Naive thymus-derived CD4-positive, alpha-beta T cell (primary cell): ENCODE measurements at regions not wholly inside any gene's neighbourhood (a gene's known extent, or its start where the extent isn't known, plus 50 kb on each side); places are given as distances from the start of the nearest gene placed in this dataset.

Experiments
- ATAC-seq: fragments of 150-1000 bp; cut with Tn5 transposase; 2 replicates; pipeline ENCODE4 v1.10.0; 2021; ENCODE audit warnings: mild to moderate bottlenecking, moderate library complexity
- CTCF ChIA-PET: fragments of 350-600 bp; sonication (Branson Sonifier 250); formaldehyde crosslinking; loops from one replicate; lab custom pipeline; 2021; ENCODE audit warnings: antibody characterized with exemption; lab: Charles Lee
- POLR2A ChIA-PET: fragments of 350-600 bp; sonication (Branson Sonifier 250); formaldehyde crosslinking; loops from one replicate; lab custom pipeline; 2021; ENCODE audit warnings: antibody characterized with exemption, inconsistent platforms; lab: Charles Lee
- DNase-seq, 9 donors: peaks; one replicate each; pipeline versions ENCODE4 v3.0.0 to v3.0.0-alpha.2; 2020 to 2022; ENCODE audit warnings: mixed read lengths in 1 of 9
- H3K27ac ChIP-seq: one replicate; pipeline ENCODE4 v1.7.0; 2013; ENCODE audit warnings: mild to moderate bottlenecking, low read depth, low read length, moderate library complexity
- H3K27me3 ChIP-seq, 2 donors: one replicate each; pipeline ENCODE4 v1.7.0; 2013; ENCODE audit warnings: low read length in 2 of 2, mild to moderate bottlenecking in 2 of 2, moderate library complexity in 2 of 2; ENCODE audit not compliant: control insufficient read depth in 2 of 2, insufficient read depth in 2 of 2
- H3K36me3 ChIP-seq, 3 experiments: 1 replicate in 2 of 3; 2 replicates in 1 of 3; pipeline ENCODE4 v1.7.0; 2013; ENCODE audit warnings: low read length in 3 of 3, mild to moderate bottlenecking in 3 of 3, moderate library complexity in 1 of 3; ENCODE audit not compliant: insufficient read depth in 3 of 3, control insufficient read depth in 2 of 3
- H3K4me1 ChIP-seq, 2 donors: one replicate each; pipeline ENCODE4 v1.7.0; 2013; ENCODE audit warnings: low read length in 2 of 2, mild to moderate bottlenecking in 2 of 2, moderate library complexity in 1 of 2; ENCODE audit not compliant: control insufficient read depth in 2 of 2, insufficient read depth in 2 of 2
- H3K4me3 ChIP-seq: 2 replicates; pipeline ENCODE4 v1.7.0; 2013; ENCODE audit warnings: mild to moderate bottlenecking, low read length
- H3K9me3 ChIP-seq, 3 experiments: 1 replicate in 2 of 3; 2 replicates in 1 of 3; pipeline ENCODE4 v1.7.0; 2013; ENCODE audit warnings: low read length in 3 of 3; ENCODE audit not compliant: control insufficient read depth in 2 of 3
- H3K27ac Mint-ChIP-seq, 9 donors: one replicate each; pipeline ENCODE4 v1.8.0; 2020 to 2022; ENCODE audit warnings: mixed read lengths in 9 of 9, mild to moderate bottlenecking in 8 of 9, moderate library complexity in 5 of 9, inconsistent platforms in 2 of 9
- H3K27me3 Mint-ChIP-seq, 5 donors: one replicate each; pipeline ENCODE4 v1.8.0; 2021 to 2022; ENCODE audit warnings: mixed read lengths in 5 of 5, mild to moderate bottlenecking in 1 of 5
- H3K36me3 Mint-ChIP-seq, 5 donors: one replicate each; pipeline ENCODE4 v1.8.0; 2020 to 2022; ENCODE audit warnings: mixed read lengths in 5 of 5, mild to moderate bottlenecking in 3 of 5, inconsistent platforms in 1 of 5
- H3K4me1 Mint-ChIP-seq, 7 donors: one replicate each; pipeline ENCODE4 v1.8.0; 2020 to 2022; ENCODE audit warnings: mixed read lengths in 7 of 7, mild to moderate bottlenecking in 3 of 7, inconsistent platforms in 1 of 7
- H3K4me3 Mint-ChIP-seq, 10 donors: one replicate each; pipeline ENCODE4 v1.8.0; 2020 to 2022; ENCODE audit warnings: mild to moderate bottlenecking in 10 of 10, mixed read lengths in 10 of 10, moderate library complexity in 6 of 10, inconsistent platforms in 2 of 10
- H3K9me3 Mint-ChIP-seq, 11 donors: one replicate each; pipeline ENCODE4 v1.8.0; 2020 to 2022; ENCODE audit warnings: mixed read lengths in 11 of 11, mild to moderate bottlenecking in 4 of 11, inconsistent platforms in 1 of 11, moderate library complexity in 1 of 11
- intact Hi-C, 2 donors: fragments of 100-400 bp; cut with micrococcal nuclease; formaldehyde crosslinking; loops; one replicate each; pipeline ENCODE4 v1.15.1; 2023

DNA sequence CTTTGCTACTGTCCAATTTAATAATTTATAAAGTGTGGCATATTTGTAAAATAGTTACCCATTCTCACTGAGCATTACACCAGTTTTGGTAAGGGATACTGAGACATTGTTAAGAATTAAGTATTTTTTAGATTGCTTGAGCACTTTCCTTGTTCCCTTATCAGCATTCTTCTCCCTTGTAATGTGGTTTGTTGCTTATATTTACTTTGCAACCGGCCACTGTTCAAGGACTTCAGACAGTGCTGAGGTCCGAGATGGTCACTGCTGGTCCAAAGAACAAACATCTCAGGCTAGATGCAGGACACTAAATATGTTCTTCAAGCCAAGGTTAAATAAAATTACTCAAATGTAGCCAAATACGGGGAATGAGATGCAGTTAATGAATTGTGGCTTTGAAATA, 161.4 kb downstream of the TM9SF2 start:
- peaks cover 9 to 39% (median 32%) of the 10 kb centered on the region in 7 donors for H3K4me1 Mint-ChIP-seq
- ATAC-seq: no peak
- H3K4me3 Mint-ChIP-seq: no peak overlapping the region
- H3K4me3 ChIP-seq: no peak overlapping the region
- H3K9me3 Mint-ChIP-seq: no peaks in the 10 kb centered on the region
- no peaks in the 10 kb centered on the region for H3K9me3 ChIP-seq
- H3K27ac ChIP-seq: no peak overlapping the region
- H3K36me3 Mint-ChIP-seq: peaks cover 0 to 5% (median 0%) of the 10 kb centered on the region in 5 donors
- ChIA-PET CTCF (no interaction called here), POLR2A (no interaction called here)
- no peaks in the 10 kb centered on the region for H3K36me3 ChIP-seq
- peaks cover 21 to 23% of the 10 kb centered on the region in 2 donors for H3K4me1 ChIP-seq
- intact Hi-C loops: loop anchor here in 1 of 2 donors (10.0 kb wide), 1 partner anchor 62 kb away; no protein-coding TSS in a partner anchor
- no peak for DNase-seq
- peak overlapping the region in 2 of 9 donors; percentile 65 to 70 for H3K27ac Mint-ChIP-seq
- no peaks in the 10 kb centered on the region for H3K27me3 ChIP-seq
- peaks cover 0 to 49% (median 0%) of the 10 kb centered on the region in 5 donors for H3K27me3 Mint-ChIP-seq

GRCh38 chr13:99661791-99662190, 160.5 kb downstream of the TM9SF2 start:
- intact Hi-C loops: loop anchor here in 1 of 2 donors (10.0 kb wide), 1 partner anchor 63 kb away; no protein-coding TSS in a partner anchor
- ChIA-PET POLR2A (interaction anchor here (0.6 kb wide), 1 partner anchor 56 kb away, joined by 3 read pairs; the partner anchor contains the start of gene CLYBL), CTCF (no interaction called here)
- Histone ChIP-seq H3K27me3 (no peaks in the 10 kb centered on the region), H3K4me1 (peaks cover 30 to 31% of the 10 kb centered on the region in 2 donors), H3K4me3 (no peak overlapping the region), H3K9me3 (no peaks in the 10 kb centered on the region), H3K27ac (no peak overlapping the region), H3K36me3 (no peaks in the 10 kb centered on the region)
- ATAC-seq: no peak
- peaks cover 0 to 45% (median 0%) of the 10 kb centered on the region in 5 donors for H3K27me3 Mint-ChIP-seq
- peak overlapping the region in 7 of 9 donors; percentile 12 to 95 (median 62) for H3K27ac Mint-ChIP-seq
- H3K36me3 Mint-ChIP-seq: peaks cover 0 to 5% (median 0%) of the 10 kb centered on the region in 5 donors
- H3K4me3 Mint-ChIP-seq: no peak overlapping the region
- no peaks in the 10 kb centered on the region for H3K9me3 Mint-ChIP-seq
- no peak for DNase-seq
- peaks cover 9 to 48% (median 41%) of the 10 kb centered on the region in 7 donors for H3K4me1 Mint-ChIP-seq

- Histone ChIP-seq H3K27me3 (no peaks in the 10 kb centered on the region), H3K9me3 (no peaks in the 10 kb centered on the region), H3K27ac (peak overlapping the region; percentile 82), H3K36me3 (no peaks in the 10 kb centered on the region), H3K4me1 (peaks cover 39 to 41% of the 10 kb centered on the region in 2 donors), H3K4me3 (no peak overlapping the region)
- peak overlapping the region in 8 of 9 donors; percentile 85 to 98 (median 92) for H3K27ac Mint-ChIP-seq
- peaks cover 0 to 5% (median 0%) of the 10 kb centered on the region in 5 donors for H3K36me3 Mint-ChIP-seq
- DNase-seq (no peak), ATAC-seq (no peak)
- intact Hi-C loops: loop anchor here (2.0 to 10.0 kb wide), 6 partner anchors 65 to 1967 kb away; partner anchors contain the start of genes PCCA (in 1 of the 2), ZIC2 (in 1 of the 2) and ZIC5 (in 1 of the 2)
- peaks cover 14 to 62% (median 55%) of the 10 kb centered on the region in 7 donors for H3K4me1 Mint-ChIP-seq
- peaks cover 0 to 41% (median 0%) of the 10 kb centered on the region in 5 donors for H3K27me3 Mint-ChIP-seq
- POLR2A ChIA-PET: no interaction called here
- peak overlapping the region in 6 of 10 donors; percentile 13 to 86 (median 51) for H3K4me3 Mint-ChIP-seq
- CTCF ChIA-PET: interaction anchor here (0.6 to 5.8 kb wide), 4 partner anchors 254 to 854 kb away, joined by 3 to 38 read pairs (median 3); no protein-coding TSS in a partner anchor
- no peaks in the 10 kb centered on the region for H3K9me3 Mint-ChIP-seq
Measured at GRCh38 chr13:99659866-99660554, 158.7 kb downstream of the TM9SF2 start.

DNA sequence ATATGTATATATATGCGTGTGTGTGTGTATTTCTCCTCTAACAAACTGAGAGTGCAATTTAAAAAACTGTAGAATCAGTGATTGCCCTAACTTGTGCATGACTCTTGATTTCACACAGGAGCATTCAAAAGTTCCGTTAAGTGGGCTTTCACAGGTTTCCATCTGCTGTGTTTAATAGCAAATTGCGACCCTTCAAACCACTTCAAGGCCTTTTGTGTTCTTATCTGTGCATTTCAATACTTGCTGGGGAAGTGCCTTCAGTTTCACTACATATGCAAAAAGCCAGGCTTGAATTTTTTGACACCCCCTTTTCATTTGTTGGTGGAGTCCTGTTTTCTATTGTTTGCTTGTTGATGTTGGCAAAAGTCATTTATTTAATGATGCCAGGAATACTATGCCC, 158.0 kb downstream of the TM9SF2 start:
- H3K27ac Mint-ChIP-seq: peak overlapping the region; percentile 9 to 98 (median 92)
- H3K9me3 Mint-ChIP-seq: no peaks in the 10 kb centered on the region
- peaks cover 0 to 5% (median 0%) of the 10 kb centered on the region in 5 donors for H3K36me3 Mint-ChIP-seq
- DNase-seq (no peak), ATAC-seq (no peak)
- peak overlapping the region; percentile 73 to 90 (median 81) for H3K4me3 Mint-ChIP-seq
- H3K4me1 ChIP-seq: peaks cover 39 to 41% of the 10 kb centered on the region in 2 donors
- H3K4me3 ChIP-seq: peak overlapping the region; percentile 55
- H3K27me3 ChIP-seq: no peaks in the 10 kb centered on the region
- POLR2A ChIA-PET: interaction anchor here (0.6 to 3.8 kb wide), 9 partner anchors 53 to 929 kb away, joined by 3 to 26 read pairs (median 4); partner anchors contain the start of genes CLYBL and GGACT
- intact Hi-C loops: loop anchor here (2.0 to 5.0 kb wide), 5 partner anchors 313 to 1968 kb away; partner anchors contain the start of genes PCCA (in 1 of the 2), ZIC2 (in 1 of the 2) and ZIC5 (in 1 of the 2)
- peak overlapping the region; percentile 82 for H3K27ac ChIP-seq
- H3K27me3 Mint-ChIP-seq: peaks cover 0 to 41% (median 0%) of the 10 kb centered on the region in 5 donors
- no peaks in the 10 kb centered on the region for H3K9me3 ChIP-seq
- CTCF ChIA-PET: interaction anchor here (0.7 to 6.2 kb wide), 4 partner anchors 255 to 575 kb away, joined by 3 to 68 read pairs (median 20); no protein-coding TSS in a partner anchor
- H3K36me3 ChIP-seq: no peaks in the 10 kb centered on the region
- H3K4me1 Mint-ChIP-seq: peaks cover 14 to 62% (median 55%) of the 10 kb centered on the region in 7 donors

DNA sequence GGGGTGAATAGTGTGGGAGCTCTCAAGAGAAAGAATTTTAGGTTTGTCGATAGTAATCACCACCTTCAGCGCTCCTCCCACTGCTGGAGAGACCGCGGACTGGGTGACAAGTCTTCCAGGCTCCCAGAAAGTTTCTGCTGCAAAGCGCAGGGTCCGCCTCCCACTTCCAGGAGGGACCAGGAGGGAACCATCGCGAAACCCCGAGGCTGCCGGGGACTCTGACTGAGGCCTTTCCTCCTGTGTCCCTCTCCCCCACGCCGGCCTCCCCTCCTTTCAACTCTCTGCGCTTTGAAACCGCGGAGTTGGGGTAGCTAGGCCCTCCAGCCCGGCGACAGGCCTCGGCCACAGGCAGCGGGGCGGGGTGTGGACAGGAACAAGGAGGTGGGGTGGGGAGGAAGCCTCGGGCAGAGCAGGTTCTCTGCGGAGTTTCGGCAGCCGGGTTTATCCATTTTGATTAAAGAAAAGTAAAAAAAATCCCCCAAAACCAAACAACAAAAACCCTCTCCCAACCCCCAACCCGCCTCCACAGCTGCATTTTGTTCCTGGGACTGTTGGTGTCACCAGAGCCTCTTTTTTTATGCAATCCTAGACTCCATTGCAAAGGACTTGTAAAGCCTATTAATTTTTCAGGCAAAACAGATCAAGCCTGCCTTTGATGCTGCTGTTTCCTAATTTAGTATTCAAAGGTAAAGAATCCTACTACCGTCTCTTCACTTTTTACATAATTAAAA, 157.2 kb downstream of the TM9SF2 start:
- DNase-seq: peak; percentile 34 to 77 (median 69)
- H3K36me3 Mint-ChIP-seq: peaks cover 0 to 2% (median 0%) of the 10 kb centered on the region in 5 donors
- peak overlapping the region; percentile 73 to 90 (median 81) for H3K4me3 Mint-ChIP-seq
- POLR2A ChIA-PET: interaction anchor here (0.6 to 3.8 kb wide), 17 partner anchors 10 to 1016 kb away, joined by 3 to 26 read pairs (median 5); partner anchors contain the start of genes CLYBL, GGACT and TMTC4
- H3K27ac Mint-ChIP-seq: peak overlapping the region; percentile 85 to 98 (median 92)
- Histone ChIP-seq H3K9me3 (no peaks in the 10 kb centered on the region), H3K4me1 (peaks cover 39 to 41% of the 10 kb centered on the region in 2 donors), H3K4me3 (peak overlapping the region; percentile 55), H3K36me3 (no peaks in the 10 kb centered on the region), H3K27me3 (no peaks in the 10 kb centered on the region), H3K27ac (peak overlapping the region; percentile 82)
- peaks cover 14 to 62% (median 55%) of the 10 kb centered on the region in 7 donors for H3K4me1 Mint-ChIP-seq
- CTCF ChIA-PET: interaction anchor here (0.7 to 6.2 kb wide), 14 partner anchors 10 to 930 kb away, joined by 3 to 68 read pairs (median 5); partner anchors contain the start of gene GGACT
- ATAC-seq: peak; percentile 52
- H3K27me3 Mint-ChIP-seq: peaks cover 0 to 38% (median 0%) of the 10 kb centered on the region in 5 donors
- H3K9me3 Mint-ChIP-seq: no peaks in the 10 kb centered on the region
- intact Hi-C loops: loop anchor here (1.0 to 5.0 kb wide), 8 partner anchors 52 to 1969 kb away; partner anchors contain the start of genes CLYBL (in 1 of the 2), PCCA (in 1 of the 2), ZIC2 (in 1 of the 2) and ZIC5 (in 1 of the 2)
